Daoy (cell line): ENCODE measurements at regions not wholly inside any gene's neighbourhood (a gene's known extent, or its start where the extent isn't known, plus 50 kb on each side); places are given as distances from the start of the nearest gene placed in this dataset.
"Not testable (repeated sequence)": the region's sequence is repeated elsewhere in the genome, so short reads cannot be mapped to it uniquely, and the experiment has no call there.

ENCODE experiments used
- DNase-seq: peaks from one replicate; pipeline ENCODE4 v3.0.0-alpha.2; 2015; ENCODE audit warnings: low read depth

DNA sequence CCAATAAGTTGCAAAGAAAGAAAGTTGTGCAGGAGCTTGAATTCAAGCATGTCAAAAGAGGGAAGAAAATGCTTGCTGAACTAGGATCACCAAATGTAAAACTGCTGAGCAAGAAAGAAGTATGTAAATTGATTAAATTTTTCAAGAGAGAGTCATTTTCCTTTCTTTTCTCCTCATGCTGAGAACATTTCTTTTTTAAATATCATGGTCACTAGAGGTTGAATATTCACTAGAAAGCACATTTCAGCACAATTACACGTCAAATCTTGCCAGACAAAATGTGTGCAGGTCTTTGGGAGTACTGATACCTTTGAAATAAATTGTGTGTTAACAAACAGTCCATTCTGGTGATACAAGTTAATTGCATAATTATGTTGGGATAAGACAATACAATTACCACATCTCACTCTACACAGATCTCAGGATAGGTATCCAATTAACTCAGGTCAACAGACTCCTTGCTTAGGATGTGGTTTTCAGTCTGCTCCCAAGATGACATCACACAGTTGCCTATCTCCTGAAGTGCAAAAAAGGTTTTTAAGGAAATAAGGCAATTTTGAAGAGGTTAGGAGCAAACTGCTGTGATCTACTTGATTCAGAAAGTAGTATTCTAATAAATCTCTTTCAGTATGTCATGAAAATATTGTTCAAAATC, 862.2 kb downstream of the RPS29 start:
- DNase-seq = no peak

DNA sequence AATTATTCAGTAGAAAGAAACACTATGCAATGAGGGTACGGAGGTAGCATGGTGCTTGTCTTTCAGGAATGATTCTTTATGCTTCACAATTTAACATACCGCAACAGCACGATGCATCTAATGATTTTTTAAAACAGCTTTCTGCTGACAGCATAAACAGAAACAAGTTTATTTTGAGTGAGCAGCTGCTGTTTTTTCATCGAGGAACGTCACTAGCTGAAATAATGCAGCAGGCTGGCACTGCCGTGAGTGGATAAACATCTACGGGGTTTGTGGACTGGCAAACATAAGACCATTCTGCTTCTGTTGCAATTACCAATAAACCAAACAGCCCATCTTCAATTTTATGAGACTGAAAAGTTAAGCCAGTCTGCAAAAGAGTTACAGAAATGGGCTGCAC, 871.8 kb downstream of the RPS29 start:
- DNase-seq = no peak

DNA sequence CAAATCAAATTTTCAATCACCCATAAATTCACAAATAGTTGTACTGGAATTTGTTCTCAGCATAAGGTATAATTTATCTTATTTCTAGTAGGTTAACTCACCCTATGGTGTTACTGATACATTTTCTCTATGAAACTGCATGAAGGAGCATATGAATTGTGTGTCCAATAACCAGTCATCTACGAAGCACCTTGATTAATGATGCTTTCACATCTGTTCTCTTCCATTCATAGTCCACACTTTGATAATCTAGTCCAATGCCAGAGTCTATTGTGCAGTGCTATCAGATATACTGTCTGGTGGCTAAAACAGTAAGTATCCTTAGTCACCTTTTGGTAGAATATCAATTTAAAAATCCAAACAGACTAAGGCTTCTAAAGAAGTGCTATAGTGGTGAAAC, 876.0 kb downstream of the RPS29 start:
- DNase-seq = no peak

DNA sequence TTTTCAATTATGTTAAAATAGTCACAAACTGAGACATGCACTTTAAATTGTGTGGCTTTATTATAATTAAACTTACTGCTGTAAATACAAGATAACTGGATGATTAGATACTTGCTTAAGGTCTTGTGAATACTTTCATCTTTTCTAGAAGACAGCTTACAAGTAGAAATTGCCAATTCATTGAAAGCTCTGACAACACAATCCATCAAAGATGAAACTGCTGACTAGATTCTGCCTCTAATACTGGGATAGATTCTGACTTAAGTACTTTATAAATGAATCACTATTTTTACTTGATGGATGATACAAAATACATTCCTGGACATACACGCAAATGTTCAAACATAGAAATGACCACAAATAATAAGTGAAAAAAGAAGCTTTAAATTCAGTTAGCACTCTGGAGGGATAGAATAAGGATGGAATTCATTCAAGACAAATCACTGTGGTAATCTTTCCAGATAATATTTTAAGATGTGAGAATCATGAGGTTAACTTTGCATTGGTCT, 876.8 kb downstream of the RPS29 start:
- no peak for DNase-seq

DNA sequence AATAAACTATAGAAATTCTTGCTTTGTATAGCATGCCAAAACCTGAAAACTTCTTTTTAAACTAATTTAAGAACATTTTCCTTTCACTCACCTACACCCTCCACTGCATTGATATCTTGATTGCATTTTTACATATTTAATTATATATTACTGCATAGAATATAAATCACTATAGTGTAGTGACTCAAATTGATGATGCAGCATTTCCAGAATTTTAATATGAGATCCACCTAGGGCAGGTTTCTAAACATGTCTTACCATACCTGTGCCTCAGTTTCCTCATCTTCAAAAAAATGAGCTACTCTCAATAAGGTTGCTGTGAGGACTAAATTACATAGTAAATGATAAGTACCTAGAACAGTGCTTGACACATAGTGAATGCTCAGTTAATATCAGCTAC, 881.5 kb downstream of the RPS29 start:
- no peak for DNase-seq

DNA sequence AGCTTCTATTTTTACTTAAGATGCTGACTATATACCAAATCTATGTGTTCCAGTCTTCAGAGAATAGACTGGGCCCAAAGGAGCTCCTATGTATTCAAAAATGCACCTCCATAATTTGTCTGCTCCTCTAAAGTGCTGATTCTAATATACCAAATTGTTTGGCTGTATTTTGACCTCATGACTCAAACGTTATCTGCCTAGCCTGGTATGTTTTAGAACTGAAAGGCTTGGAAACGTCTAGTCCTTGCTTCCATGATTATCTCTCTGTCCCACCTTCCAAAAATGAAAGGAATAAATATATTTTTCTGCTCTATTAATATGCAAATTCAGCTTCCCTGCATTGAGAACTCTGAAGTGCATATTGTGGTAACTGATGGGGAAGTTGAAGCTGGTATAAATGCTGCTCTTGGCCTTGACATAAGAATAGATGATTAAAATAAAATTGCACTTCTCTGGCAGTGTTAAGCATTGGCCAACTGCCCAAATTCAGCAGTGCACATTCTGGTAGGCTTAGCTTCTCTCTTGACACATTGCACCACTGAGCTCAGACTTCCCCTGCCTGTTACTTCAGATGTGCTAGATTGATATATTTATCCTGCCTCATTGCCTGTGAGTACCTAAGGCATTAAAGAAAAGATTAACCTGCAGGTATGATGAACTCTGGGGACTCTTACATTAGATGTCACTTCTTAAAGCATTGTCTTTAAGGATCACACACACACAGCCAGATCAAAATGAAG, 882.3 kb downstream of the RPS29 start:
- DNase-seq = no peak

DNA sequence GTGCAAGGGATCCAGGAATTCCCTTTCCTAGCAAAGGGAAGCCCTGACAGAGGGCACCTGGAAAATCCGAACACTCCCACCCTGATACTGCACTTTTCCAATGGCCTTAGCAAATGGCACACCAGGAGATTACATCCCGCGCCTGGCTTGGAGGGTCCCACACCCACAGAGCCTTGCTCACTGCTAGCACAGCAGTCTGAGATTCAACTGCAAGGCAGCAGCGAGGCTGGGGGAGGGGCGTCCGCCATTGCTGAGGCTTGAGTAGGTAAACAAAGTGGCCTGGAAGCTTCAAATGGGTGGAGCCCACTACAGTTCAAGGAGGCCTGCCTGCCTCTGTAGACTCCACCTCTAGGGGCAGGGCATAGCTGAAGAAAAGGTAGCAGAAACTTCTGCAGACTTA, 888.8 kb downstream of the RPS29 start:
- not testable (repeated sequence) for DNase-seq

DNA sequence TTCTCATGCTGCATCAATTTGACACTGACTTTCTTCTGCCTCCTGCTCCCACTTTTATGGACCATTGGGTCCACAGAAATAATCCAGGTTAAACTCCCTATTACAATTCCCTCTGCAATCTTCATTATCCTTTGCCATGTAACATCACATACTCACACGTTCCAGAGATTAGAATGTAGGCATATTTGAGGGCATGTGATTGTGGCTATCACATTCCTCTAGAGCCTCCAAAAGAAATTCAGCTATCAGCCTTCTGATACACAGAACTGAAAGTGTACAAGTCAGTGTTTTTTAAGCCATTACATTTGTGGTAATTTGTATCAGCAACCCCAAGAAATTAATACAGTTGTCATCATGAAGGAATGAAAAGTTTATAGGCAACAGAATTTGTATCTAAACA, 892.4 kb downstream of the RPS29 start:
- no peak for DNase-seq

DNA sequence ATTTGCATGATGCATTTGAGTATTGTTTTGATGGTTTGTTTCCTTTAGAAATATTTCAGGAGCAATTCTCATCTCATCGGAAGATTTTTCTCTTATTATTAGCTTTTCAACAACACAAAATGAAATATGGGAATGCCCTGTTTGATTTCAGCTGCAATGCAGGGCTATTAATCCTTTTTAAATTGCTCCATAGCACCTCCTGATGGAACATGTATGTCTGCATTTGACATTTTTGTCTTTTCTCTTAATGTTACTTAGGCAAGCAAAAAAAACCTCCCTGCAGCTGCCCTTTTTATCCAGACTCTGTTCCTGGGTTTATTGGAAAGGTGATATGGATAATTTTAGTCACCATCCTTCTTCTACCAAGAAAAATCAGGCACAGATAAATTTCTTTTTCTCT, 895.8 kb downstream of the RPS29 start:
- DNase-seq = no peak

DNA sequence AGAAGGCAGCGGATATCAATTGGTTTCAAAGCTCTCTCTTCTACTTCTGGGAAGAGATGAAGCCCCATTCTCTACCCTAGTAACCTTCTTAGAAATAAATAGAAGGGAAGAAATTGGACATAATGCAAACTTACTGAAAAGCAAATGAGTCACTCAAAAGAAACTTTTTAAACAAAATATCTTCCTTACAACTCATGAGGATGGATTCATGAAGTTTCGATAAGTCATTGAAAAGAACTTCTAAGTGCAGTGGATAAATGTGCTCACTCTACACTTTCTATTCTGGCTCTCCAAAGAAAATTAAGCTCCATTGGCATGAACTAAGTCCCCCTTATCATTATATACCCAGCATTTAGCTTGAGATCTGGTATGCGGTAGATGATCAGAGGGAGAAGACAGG, 899.5 kb downstream of the RPS29 start:
- no peak for DNase-seq

DNA sequence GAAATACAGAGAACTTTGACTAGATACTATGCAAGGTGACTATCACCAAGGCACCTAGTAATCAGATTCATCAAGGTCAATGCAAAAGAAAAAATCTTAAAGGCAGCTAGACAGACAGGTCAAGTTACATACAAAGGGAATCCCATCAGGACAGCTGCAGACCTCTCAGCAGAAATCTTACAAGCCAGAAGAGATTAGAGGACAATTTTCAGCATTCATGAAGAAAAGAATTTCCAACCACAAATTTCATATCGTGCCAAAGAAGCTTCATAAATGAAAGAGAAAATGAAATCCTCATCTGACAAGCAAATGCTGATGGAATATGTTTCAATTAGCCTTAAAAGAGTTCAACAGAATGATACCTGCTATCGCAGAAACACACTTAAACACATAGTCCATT, 913.7 kb downstream of the RPS29 start:
- DNase-seq = no peak

DNA sequence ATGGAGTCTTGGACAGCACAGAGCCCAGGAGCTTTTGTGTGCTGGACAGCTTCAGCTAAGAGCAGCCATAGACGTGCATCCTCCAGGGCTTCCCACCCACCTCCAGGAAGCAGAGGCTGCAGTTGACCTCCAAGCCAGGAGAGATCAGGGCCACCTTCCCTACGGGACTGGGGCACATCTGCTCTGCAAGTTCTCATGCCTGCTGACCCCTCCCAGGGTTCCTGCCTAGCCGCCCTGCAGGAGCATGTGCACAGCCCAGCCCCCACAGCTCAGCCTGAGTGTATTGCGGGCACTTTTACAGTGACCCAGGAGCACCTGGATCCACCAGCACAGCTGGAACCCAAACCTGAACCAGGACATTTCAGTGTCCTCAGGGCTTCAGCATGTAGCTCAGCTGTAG, 915.2 kb downstream of the RPS29 start:
- DNase-seq = no peak

DNA sequence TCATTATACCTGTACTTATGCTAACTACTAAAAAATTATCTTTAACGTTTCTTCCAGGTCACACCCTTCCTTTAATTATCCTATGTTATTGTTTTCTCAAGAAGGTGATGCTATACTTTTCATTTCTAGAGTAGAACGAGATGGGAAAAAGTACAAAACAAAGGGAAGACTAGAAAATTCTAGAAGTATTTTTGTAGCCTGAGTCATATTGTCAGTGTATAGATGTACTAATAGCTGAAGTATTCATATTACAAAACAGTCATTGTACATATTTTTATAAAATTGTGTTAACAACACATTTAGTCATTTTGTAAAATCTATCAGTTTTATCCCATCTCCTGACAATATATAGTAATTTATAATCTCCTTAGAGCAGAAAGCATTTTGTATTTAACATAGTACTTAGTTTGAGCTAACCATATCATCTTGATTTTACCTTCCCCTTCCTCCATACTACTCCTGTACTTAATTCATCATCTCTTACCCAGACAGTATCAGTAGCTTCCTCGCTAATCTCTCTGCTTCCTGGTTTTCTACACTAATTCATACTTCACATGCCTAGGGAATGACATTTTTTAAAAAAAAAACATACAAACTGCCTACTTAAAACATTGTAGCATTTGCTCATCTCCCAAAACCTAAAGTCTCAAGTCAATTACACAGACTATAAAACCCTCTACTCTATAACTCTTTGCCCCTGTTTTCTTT, 920.9 kb downstream of the RPS29 start:
- no peak for DNase-seq

DNA sequence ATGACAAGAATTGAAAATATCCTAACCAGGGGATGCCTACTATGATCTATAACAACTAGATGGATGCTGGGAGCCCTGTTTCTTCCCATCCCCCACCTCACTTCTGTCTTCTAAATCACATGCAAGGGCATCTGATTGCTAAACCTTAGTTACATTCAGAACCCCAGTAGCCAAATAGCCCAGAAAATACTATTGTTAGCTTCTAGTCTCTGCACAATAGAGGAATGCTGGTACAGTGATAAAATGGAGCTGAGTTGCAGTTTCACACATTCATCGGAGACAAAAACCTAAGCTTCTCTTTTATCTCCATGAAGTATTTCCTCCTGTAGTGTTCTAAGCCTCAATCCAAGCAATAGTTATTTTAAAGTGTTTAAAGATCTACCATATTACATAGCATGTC, 942.9 kb downstream of the RPS29 start:
- DNase-seq = no peak

DNA sequence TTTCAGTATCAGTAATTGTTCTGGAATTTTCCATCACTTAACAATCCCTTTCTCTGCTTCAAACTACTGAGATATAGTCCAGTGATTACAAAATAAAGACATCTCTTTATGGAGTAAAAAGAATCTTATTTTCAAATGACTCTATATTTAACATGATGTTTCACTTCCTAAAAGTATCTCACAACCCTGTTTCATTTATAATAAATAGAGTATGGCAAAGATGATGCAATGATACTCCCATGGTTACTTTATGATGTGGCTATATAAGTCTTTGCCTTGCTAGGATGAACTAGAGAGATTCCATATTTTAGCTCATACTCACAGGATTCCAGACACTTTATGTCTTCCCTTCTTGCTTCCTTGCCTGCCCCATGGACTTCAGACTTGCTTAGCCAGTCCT, 953.5 kb upstream of the MDGA2 start:
- no peak for DNase-seq

DNA sequence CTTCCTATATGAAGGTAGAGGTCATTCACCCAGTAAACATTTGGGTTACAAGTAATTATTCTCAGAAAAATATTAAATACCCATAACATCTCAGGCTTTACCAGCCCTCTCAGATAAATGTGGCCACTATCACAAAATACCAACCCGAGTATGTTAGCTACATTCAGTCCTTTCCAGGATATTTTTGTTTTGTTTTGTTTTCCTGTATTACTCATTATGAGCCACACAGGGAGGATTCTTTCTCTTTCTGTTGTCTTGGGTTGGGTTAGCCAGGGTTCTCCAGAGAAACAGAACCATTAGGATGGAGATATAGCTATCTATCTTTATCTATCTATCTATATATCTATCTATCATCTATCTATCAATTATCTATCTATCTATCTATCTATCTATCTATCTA, 947.6 kb upstream of the MDGA2 start:
- no peak for DNase-seq

DNA sequence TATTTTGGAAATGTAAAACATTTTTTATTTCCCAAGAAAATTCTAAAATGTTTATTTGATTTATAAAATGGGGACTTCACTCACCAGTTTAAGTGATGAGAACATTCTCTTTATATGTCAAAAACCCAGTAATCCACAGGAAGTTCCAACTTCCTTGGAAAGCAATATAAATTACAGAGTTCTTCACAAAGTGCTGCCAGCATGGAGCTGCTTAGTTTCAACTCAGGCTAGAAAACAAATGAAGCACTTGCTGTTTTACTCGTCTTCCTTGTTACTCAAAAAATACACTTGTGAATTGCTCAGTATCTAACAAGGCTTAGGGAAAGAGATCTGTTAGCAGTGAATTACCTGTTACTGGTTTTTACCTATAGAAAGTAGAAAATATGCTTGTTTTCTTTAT, 942.7 kb upstream of the MDGA2 start:
- no peak for DNase-seq

DNA sequence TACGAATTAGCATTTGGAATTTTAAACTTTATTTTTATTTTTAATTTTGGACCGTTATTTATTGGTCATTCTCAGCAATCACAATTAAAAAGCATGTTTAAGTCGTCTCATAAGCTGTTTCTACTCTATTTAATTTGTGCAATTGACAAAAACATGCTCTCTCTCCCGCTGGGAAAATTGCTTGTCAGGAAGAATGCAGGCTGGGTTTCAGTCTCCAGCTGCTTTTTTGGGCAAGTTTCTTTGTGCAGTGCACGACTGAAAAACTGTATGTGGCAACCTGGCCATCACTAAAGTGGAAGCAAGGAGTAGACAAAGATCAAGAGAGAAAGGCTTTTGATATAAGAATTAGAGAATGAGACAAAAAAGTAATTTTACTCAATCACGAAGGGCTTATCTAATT, 941.5 kb upstream of the MDGA2 start:
- no peak for DNase-seq

DNA sequence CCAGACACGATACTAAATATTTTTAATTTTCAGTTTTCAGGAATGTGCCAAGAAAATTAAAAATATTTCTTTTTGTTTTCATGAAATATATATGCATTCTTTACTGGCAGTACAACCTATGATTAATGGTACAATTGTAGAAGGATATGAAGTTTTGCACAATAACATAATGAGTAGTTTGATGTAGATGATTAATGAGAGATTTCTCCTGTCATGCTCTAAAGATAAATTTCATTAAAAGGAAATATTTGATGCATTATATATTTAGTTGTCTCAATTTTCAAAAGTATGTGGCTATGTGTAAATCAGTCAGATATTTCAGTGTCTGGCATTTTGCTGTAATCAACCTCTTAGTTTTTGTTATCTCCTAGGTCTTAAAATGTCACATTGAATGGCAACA, 940.2 kb upstream of the MDGA2 start:
- DNase-seq = no peak

DNA sequence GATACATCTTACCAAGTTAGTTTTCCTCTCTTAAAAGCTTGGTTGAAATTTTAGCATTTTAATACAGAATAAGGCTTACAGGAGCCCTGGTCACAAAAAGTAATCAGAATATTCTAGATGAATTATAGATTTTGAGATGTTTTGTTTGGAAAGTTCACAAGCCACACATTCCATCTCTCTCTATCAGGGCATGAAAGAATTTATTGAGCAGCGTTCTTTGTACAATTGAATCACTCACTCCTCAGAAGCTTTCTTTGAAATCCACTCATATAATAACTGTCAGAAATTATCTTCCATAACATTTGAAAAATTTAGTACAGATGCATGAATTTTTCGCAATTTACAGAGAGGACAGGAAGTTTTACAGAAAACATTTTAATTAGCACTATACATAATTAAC, 938.6 kb upstream of the MDGA2 start:
- no peak for DNase-seq

DNA sequence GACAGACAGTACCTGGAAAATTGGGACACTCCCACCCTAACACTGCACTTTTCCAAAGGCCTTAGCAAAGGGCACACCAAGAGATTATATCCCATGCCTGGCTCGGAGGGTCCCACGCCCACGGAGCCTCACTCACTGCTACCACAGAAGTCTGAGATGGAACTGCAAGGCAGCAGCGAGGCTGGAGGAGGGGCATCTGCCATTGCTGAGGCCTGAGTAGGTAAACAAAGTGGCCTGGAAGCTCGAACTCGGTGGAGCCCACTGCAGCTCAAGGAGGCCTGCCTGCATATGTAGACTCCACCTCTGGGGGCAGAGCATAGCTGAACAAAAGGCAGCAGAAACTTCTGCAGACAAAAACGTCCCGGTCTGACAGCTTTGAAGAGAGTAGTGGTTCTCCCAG, 931.6 kb upstream of the MDGA2 start:
- not testable (repeated sequence) for DNase-seq

DNA sequence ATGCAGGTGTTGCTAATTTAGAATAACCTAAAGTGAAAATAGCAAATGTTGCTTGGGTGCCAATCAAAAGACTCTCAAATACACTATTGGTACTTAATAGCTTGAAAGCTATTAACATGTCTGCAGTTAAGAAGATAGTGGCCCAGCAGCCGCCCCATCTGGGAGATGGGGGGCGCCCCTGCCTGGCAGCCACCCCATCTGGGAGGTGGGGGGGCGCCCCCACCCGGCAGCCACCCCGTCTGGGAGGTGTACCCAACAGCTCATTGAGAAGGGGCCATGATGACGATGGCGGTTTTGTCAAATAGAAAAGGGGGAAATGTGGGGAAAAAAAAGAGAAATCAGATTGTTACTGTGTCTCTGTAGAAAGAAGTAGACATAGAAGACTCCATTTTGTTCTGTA, 923.1 kb upstream of the MDGA2 start:
- DNase-seq = no peak

DNA sequence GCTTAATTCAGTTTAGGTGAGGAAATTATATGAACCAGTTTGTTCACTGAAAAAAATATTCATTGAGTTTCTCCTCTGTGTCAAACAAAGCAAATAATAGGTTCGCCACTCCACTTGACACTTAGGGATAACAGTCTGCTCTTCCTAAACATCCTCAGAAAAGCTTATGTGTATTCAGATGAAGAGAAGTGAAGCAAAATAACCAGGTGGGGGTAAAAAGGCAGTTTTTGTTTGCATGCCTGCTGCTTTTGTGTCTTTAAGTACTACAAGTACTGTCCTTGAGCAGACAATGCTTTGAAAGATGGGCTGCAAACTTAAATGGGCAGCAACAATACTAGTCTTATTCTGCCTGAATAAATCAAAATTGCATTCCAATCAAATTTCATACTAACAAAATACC, 910.7 kb upstream of the MDGA2 start:
- DNase-seq = no peak
